GM18870 (cell line): ENCODE measurements at regions not wholly inside any gene's neighbourhood (a gene's known extent, or its start where the extent isn't known, plus 50 kb on each side); places are given as distances from the start of the nearest gene placed in this dataset.

ENCODE experiments used
- ATAC-seq: cut with Tn5 transposase; IDR thresholded peaks from one replicate; pipeline ENCODE4 v1.9.1; 2021; ENCODE audit warnings: moderate library complexity; ENCODE audit not compliant: unreplicated experiment

DNA sequence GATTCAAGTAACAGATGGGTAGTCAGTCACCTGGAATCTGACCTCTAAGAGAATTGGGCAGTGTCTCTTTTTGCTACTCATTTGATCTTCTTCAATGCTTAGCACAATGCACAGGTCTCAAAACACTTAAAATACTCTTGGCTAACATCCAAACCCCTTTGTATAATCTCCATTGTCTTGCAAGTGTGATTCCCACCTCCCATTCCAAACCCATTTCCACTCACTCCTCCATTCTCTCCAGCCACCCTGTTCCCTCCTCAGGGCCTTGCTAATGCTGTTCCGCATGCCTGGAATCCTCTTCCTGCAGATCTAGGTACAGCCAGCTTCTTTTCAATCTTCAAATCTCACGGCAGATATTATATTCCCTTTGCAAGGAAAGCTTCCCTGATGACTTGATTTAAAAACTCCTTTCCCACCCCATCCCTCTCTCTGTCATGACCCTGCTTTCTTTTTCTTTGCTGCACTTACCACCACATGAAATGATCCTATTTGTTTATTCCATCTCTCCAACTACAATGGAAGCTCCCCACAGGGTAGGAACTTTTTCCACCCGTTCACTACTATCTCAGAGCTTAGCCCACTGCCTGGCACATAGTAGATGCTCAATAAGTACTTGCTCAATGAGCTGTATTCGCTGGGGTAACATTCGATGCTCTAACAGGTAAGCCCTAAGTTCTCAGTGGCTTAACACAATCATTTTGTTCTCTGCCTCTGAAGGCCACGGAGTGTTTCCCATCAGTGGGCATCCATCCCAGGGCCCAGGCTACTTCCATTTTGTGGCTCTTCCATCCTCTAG lies 121.7 kb downstream of the MN1 start:
- ATAC-seq, result no peak

- no peak for ATAC-seq
Measured at GRCh38 chr22:27680636-27681035, 120.9 kb downstream of the MN1 start.

GRCh38 chr22:27681037-27681436 lies 120.5 kb downstream of the MN1 start:
- ATAC-seq, result no peak

DNA sequence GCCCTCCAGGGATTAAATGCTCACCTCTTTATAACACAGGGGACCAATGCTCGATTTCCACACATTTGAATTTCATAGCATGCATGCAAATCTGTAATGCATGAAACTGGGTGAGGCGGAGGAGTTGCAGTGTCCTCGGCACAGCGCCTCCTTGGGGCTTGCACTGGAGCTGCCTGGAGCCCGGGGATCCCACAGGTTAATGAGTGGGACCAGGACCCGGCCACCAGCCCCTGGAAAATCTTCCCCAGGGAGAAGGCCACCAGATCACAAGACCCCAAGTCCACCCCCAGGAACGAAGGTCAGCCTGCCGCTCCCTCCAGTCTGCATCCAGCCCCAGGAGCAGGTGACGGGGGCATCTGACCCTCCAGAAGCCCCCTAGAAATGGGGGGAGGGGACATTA lies 119.1 kb downstream of the MN1 start:
- no peak for ATAC-seq

GRCh38 chr22:27684901-27685300 lies 116.7 kb downstream of the MN1 start:
- ATAC-seq, result no peak

DNA sequence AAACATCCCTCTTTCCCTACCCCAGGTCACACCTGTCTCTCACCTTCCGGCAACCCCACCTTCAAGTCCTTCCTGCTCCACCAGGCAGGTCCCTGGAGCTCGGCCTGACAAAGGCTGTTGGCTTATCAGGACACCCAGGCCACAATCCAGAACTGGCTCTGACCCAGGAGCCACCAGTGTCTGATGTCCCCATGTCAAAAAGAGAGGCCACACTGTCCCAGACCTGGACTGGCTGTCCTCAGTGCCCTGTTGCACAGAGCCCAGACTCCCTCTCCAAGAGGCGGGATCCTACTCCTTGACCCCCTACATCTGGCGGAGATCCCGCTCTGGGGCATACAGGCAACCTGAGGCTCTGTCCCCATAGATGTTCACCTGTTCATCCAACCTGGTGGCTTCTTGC lies 116.0 kb downstream of the MN1 start:
- ATAC-seq, result no peak

DNA sequence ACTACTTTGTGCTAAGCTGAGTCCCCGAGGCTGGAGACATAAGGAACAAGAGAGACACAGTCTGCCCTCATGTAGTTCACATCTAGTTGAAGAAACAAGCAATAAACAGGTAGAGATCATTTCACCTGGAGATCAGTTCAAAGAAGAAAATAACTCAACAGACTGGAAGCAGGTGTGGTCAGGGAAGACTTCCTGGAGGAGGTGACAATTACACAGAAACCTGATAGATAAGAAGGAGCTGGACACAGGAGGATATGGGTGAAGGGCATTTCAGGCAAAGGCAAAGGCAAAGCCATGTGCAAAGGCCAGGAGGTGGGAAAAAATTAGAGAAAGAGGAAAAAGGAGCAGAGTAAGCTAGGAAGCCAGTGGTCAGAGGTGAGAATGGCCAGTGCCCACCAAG lies 115.6 kb downstream of the MN1 start:
- no peak for ATAC-seq

DNA sequence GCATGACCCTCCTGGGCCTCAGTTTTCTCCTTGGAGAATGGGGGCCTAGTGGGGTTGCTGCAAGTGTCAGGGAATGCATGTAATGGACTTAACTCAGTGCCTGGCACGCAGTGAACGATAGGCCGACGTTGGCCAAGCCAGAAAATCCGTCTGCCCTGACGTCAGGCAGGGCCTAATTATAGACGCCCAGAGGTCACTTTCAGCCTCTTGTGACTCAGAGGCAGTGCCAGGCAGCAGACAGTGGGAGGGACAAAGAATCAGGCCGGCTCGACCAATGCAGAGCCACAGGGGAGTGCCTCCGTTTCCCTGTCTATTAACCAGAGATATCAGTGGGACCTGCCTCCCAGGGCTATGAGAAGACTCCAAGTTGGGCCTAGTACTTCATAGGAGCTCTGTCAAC lies 115.0 kb downstream of the MN1 start:
- ATAC-seq, result no peak

- ATAC-seq, result no peak
Measured at GRCh38 chr22:27687984-27688545, 113.5 kb downstream of the MN1 start.

- no peak for ATAC-seq
Measured at GRCh38 chr22:27689664-27690063, 111.9 kb downstream of the MN1 start.

DNA sequence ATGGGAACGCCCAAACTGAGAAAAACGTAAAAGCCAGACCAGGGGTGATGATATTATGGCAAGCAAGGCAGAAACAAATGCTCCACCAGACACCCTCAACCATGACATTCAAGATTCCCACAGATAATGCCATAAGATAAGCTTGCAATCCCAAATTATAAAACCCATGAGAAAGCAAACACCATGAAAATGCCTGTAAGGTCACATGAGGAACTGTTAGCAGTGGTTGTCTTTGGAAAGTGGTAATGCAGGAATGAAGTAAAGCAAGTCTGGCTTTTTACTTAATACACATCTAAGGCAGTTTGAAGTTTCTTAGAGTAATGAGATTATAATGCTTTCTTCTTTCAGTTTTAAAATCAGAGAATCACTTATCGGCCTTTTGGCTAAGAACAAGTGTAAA lies 111.0 kb downstream of the MN1 start:
- no peak for ATAC-seq

GRCh38 chr22:27692243-27692642 lies 109.3 kb downstream of the MN1 start:
- ATAC-seq, result no peak

DNA sequence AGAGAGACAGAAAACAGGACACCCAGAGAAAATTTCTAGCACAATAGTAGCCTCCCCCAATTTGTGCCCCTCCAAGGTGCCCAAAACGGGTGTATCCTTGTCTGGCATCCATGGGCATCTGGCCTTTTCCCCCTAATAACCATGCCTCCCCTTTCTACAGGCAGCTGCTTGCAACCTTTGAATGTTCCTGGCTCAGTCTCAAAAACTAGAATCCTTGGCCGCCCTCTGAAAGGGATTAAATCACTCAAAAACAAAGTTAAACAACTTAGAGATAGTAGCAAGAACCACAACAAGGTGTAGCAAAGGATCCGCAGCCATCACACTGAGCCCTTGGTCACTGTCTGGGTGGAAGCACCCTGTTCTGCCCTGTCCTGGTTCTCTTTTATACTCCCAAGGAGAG lies 105.6 kb downstream of the MN1 start:
- ATAC-seq, result no peak

GRCh38 chr22:27697888-27698287 lies 103.7 kb downstream of the MN1 start:
- ATAC-seq, result no peak
